HepG2 (cell line): ENCODE measurements at regions not wholly inside any gene's neighbourhood (a gene's known extent, or its start where the extent isn't known, plus 50 kb on each side); places are given as distances from the start of the nearest gene placed in this dataset.
A peak's percentile ranks its signal among the peaks of the same experiment; 100 is the strongest.

Source experiments
- ATM ChIP-seq: fragments of 450-650 bp; IDR thresholded peaks from 2 replicates; pipeline ENCODE4 v1.7.1; 2017; ENCODE audit warnings: mild to moderate bottlenecking, borderline replicate concordance
- CBX5 ChIP-seq: sonication (generic); formaldehyde crosslinking; IDR thresholded peaks from 2 replicates; pipeline ENCODE4 v1.4.0; 2020; ENCODE audit warnings: missing genetic modification reagents, borderline replicate concordance
- DMAP1 ChIP-seq: IDR thresholded peaks from 2 replicates; pipeline ENCODE4 v1.6.1; 2016
- HDAC1 ChIP-seq: sonication (generic); formaldehyde crosslinking; IDR thresholded peaks from 2 replicates; pipeline ENCODE4 v1.5.1; 2020; ENCODE audit warnings: mild to moderate bottlenecking, missing genetic modification reagents
- MEF2D ChIP-seq: sonication (generic); formaldehyde crosslinking; IDR thresholded peaks from 2 replicates; pipeline ENCODE4 v1.5.1; 2020; ENCODE audit warnings: mild to moderate bottlenecking, missing genetic modification reagents
- NFKB2 ChIP-seq: sonication (generic); formaldehyde crosslinking; IDR thresholded peaks from 2 replicates; pipeline ENCODE4 v1.4.0; 2020; ENCODE audit warnings: missing genetic modification reagents, borderline replicate concordance
- NONO ChIP-seq, 2 experiments: fragments of 450-650 bp in 1 of 2; sonication (generic) in 1 of 2; formaldehyde crosslinking in 1 of 2; IDR thresholded peaks in 1 of 2; conservative IDR thresholded peaks in 1 of 2; 2 replicates each; pipeline versions ENCODE4 v1.6.1 to v1.8.0; 2017 to 2022; ENCODE audit warnings: mild to moderate bottlenecking in 1 of 2, missing genetic modification reagents in 1 of 2, moderate library complexity in 1 of 2
- PHF5A ChIP-seq: IDR thresholded peaks from one replicate; pipeline ENCODE4 v1.6.1; 2018; ENCODE audit warnings: low read depth, missing genetic modification reagents; ENCODE audit not compliant: unreplicated experiment
- PITX1 ChIP-seq: sonication (generic); formaldehyde crosslinking; IDR thresholded peaks from 2 replicates; pipeline ENCODE4 v1.5.1; 2020; ENCODE audit warnings: mild to moderate bottlenecking, missing genetic modification reagents
- RAD21 ChIP-seq: fragments of 450-650 bp; formaldehyde crosslinking; IDR thresholded peaks from 2 replicates; pipeline ENCODE4 v1.5.0; 2020; ENCODE audit warnings: mild to moderate bottlenecking
- STAG1 ChIP-seq: sonication (generic); formaldehyde crosslinking; IDR thresholded peaks from 2 replicates; pipeline ENCODE4 v1.4.0; 2020; ENCODE audit warnings: missing genetic modification reagents
- TEAD2 ChIP-seq: sonication (generic); formaldehyde crosslinking; IDR thresholded peaks from 2 replicates; pipeline ENCODE4 v1.9.0; 2021; ENCODE audit warnings: missing genetic modification reagents
- U2AF2 ChIP-seq: fragments of 200-400 bp; formaldehyde crosslinking; IDR thresholded peaks from 2 replicates; pipeline ENCODE4 v1.6.1; 2017; ENCODE audit warnings: low read depth, mild to moderate bottlenecking, low read length
- ZBTB43 ChIP-seq: sonication (generic); formaldehyde crosslinking; conservative IDR thresholded peaks from 2 replicates; pipeline ENCODE4 v1.4.0; 2020; ENCODE audit warnings: missing genetic modification reagents
- ZFY ChIP-seq: sonication (generic); formaldehyde crosslinking; IDR thresholded peaks from 2 replicates; pipeline ENCODE4 v1.4.0; 2020; ENCODE audit warnings: missing genetic modification reagents
- ZKSCAN8 ChIP-seq: IDR thresholded peaks from 2 replicates; pipeline ENCODE4 v1.6.1; 2016; ENCODE audit warnings: borderline replicate concordance, missing genetic modification reagents, missing compliant biosample characterization
- ZMYM4 ChIP-seq: sonication (generic); formaldehyde crosslinking; IDR thresholded peaks from 2 replicates; pipeline ENCODE4 v1.8.1; 2023; ENCODE audit warnings: mild to moderate bottlenecking, missing genetic modification reagents
- ZNF607 ChIP-seq: sonication (generic); formaldehyde crosslinking; IDR thresholded peaks from 2 replicates; pipeline ENCODE4 v1.5.1; 2020; ENCODE audit warnings: missing genetic modification reagents, mild to moderate bottlenecking, borderline replicate concordance
- ZNF761 ChIP-seq: sonication (generic); formaldehyde crosslinking; conservative IDR thresholded peaks from 2 replicates; pipeline ENCODE4 v1.4.0; 2020; ENCODE audit warnings: mild to moderate bottlenecking, missing genetic modification reagents
- ZNF878 ChIP-seq: sonication (generic); formaldehyde crosslinking; IDR thresholded peaks from 2 replicates; pipeline ENCODE4 v1.8.1; 2023; ENCODE audit warnings: mild to moderate bottlenecking, missing genetic modification reagents, moderate library complexity
- ZNF883 ChIP-seq: sonication (generic); formaldehyde crosslinking; IDR thresholded peaks from 2 replicates; pipeline ENCODE4 v1.5.1; 2020; ENCODE audit warnings: mild to moderate bottlenecking, missing genetic modification reagents; ENCODE audit errors: not compliant biosample characterization
- TF ChIP-seq, protein P1 (sequence below): sonication (generic); formaldehyde crosslinking; IDR thresholded peaks from 2 replicates; pipeline ENCODE4 v1.5.1; 2020; ENCODE audit warnings: missing genetic modification reagents, mild to moderate bottlenecking, borderline replicate concordance
- TF ChIP-seq, protein P2 (sequence below): sonication (generic); formaldehyde crosslinking; IDR thresholded peaks from 2 replicates; pipeline ENCODE4 v1.5.1; 2020; ENCODE audit warnings: mild to moderate bottlenecking, missing genetic modification reagents
- TF ChIP-seq, protein P3 (sequence below): sonication (generic); formaldehyde crosslinking; IDR thresholded peaks from 2 replicates; pipeline ENCODE4 v1.5.1; 2020; ENCODE audit warnings: mild to moderate bottlenecking, moderate library complexity, missing genetic modification reagents

GRCh38 chr11:126114486-126115126 lies 51.9 kb upstream of the CDON start (continued):
- TF ChIP-seq, protein P1, sequence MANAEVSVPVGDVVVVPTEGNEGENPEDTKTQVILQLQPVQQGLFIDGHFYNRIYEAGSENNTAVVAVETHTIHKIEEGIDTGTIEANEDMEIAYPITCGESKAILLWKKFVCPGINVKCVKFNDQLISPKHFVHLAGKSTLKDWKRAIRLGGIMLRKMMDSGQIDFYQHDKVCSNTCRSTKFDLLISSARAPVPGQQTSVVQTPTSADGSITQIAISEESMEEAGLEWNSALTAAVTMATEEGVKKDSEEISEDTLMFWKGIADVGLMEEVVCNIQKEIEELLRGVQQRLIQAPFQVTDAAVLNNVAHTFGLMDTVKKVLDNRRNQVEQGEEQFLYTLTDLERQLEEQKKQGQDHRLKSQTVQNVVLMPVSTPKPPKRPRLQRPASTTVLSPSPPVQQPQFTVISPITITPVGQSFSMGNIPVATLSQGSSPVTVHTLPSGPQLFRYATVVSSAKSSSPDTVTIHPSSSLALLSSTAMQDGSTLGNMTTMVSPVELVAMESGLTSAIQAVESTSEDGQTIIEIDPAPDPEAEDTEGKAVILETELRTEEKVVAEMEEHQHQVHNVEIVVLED (CRISPR knock-in tag), result peak; percentile 24; the same call in 1 of the 2 replicates
- TF ChIP-seq, protein P2, sequence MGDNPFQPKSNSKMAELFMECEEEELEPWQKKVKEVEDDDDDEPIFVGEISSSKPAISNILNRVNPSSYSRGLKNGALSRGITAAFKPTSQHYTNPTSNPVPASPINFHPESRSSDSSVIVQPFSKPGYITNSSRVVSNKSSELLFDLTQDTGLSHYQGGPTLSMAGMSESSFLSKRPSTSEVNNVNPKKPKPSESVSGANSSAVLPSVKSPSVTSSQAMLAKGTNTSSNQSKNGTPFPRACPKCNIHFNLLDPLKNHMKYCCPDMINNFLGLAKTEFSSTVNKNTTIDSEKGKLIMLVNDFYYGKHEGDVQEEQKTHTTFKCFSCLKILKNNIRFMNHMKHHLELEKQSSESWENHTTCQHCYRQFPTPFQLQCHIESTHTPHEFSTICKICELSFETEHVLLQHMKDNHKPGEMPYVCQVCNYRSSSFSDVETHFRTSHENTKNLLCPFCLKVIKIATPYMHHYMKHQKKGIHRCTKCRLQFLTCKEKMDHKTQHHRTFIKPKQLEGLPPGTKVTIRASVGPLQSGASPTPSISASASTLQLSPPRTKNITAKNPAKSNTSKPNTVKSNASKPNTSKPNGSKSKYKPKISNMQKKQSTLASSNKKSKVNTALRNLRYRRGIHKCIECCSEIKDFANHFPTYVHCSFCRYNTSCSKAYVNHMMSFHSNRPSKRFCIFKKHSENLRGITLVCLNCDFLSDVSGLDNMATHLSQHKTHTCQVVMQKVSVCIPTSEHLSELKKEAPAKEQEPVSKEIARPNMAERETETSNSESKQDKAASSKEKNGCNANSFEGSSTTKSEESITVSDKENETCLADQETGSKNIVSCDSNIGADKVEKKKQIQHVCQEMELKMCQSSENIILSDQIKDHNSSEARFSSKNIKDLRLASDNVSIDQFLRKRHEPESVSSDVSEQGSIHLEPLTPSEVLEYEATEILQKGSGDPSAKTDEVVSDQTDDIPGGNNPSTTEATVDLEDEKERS (CRISPR knock-in tag), result no peak
- TF ChIP-seq DMAP1 (CRISPR knock-in tag) (no peak), ATM (no peak), HDAC1 (CRISPR knock-in tag) (no peak), ZBTB43 (CRISPR knock-in tag) (no peak), ZNF607 (CRISPR knock-in tag) (no peak), U2AF2 (no peak), PITX1 (CRISPR knock-in tag) (no peak), ZNF761 (CRISPR knock-in tag) (no peak), STAG1 (no peak), ZMYM4 (CRISPR knock-in tag) (no peak), ZNF883 (CRISPR knock-in tag) (peak; percentile 17), CBX5 (CRISPR knock-in tag) (no peak), ZKSCAN8 (CRISPR knock-in tag) (no peak), RAD21 (CRISPR knock-in tag) (no peak), NONO (IDR thresholded peaks at IDR 0.05) (no peak), NONO (CRISPR knock-in tag; conservative IDR thresholded peaks at IDR 0.05) (no peak), NFKB2 (CRISPR knock-in tag) (0 out of 2 replicates have a peak, but pooled peaks have one; percentile 12), ZNF878 (CRISPR knock-in tag) (no peak), PHF5A (CRISPR knock-in tag) (no peak), ZFY (peak; percentile 26; the same call in 1 of the 2 replicates), MEF2D (CRISPR knock-in tag) (no peak), TEAD2 (CRISPR knock-in tag) (no peak)
- TF ChIP-seq, protein P3, sequence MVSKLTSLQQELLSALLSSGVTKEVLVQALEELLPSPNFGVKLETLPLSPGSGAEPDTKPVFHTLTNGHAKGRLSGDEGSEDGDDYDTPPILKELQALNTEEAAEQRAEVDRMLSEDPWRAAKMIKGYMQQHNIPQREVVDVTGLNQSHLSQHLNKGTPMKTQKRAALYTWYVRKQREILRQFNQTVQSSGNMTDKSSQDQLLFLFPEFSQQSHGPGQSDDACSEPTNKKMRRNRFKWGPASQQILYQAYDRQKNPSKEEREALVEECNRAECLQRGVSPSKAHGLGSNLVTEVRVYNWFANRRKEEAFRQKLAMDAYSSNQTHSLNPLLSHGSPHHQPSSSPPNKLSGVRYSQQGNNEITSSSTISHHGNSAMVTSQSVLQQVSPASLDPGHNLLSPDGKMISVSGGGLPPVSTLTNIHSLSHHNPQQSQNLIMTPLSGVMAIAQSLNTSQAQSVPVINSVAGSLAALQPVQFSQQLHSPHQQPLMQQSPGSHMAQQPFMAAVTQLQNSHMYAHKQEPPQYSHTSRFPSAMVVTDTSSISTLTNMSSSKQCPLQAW (CRISPR knock-in tag), result no peak
